ENCODE measurements at regions not wholly inside any gene's neighbourhood (a gene's known extent, or its start where the extent isn't known, plus 50 kb on each side); places are given as distances from the start of the nearest gene placed in this dataset.

- H3K27me3 Mint-ChIP-seq (ENCODE audit: low read depth, unreplicated experiment) = no peaks in the 10 kb centered on the region
- no peaks in the 10 kb centered on the region for H4K20me1 ChIP-seq (ENCODE audit: insufficient read depth, low read length)
- H3K27ac ChIP-seq (ENCODE audit: low read depth, low read length) = no peak overlapping the region
- no peak overlapping the region for H3K4me3 Mint-ChIP-seq (ENCODE audit: unreplicated experiment)
- H3K9me3 Mint-ChIP-seq (ENCODE audit: unreplicated experiment) = peaks cover 30% of the 10 kb centered on the region
- no peak overlapping the region for H3K4me2 ChIP-seq (ENCODE audit: low read length)
- H3K27me3 ChIP-seq (ENCODE audit: insufficient read depth, low read length) = no peaks in the 10 kb centered on the region
- no peaks in the 10 kb centered on the region for H3K4me1 ChIP-seq (ENCODE audit: insufficient read depth, low read length)
- no peaks in the 10 kb centered on the region for H3K36me3 ChIP-seq (ENCODE audit: insufficient read depth, low read length)
- no peaks in the 10 kb centered on the region for H3K4me1 Mint-ChIP-seq (ENCODE audit: low read depth, unreplicated experiment)
- DNase-seq (ENCODE audit: low read depth) (no peak), FAIRE-seq (no peak)
- no peaks in the 10 kb centered on the region for H3K36me3 Mint-ChIP-seq (ENCODE audit: low read depth, unreplicated experiment)
- no peak overlapping the region for H3K27ac Mint-ChIP-seq (ENCODE audit: unreplicated experiment)
- peaks cover 74% of the 10 kb centered on the region for H3K9me3 ChIP-seq (ENCODE audit: insufficient read depth, low read depth, low read length)
- H3K4me3 ChIP-seq (ENCODE audit: insufficient read depth, low read depth, low read length) = no peak overlapping the region
- no peak overlapping the region for H3K9ac ChIP-seq (ENCODE audit: low read length)
- no peaks in the 10 kb centered on the region for H3K79me2 ChIP-seq (ENCODE audit: insufficient read depth, low read length)
- TF ChIP-seq CTCF (IDR thresholded peaks at IDR 0.05; ENCODE audit: insufficient read depth, low read depth, low read length) = no peak
- no peak for TF ChIP-seq EZH2 (IDR thresholded peaks at IDR 0.05; ENCODE audit: insufficient read depth, low read length)
- H2AFZ ChIP-seq (ENCODE audit: low read depth, low read length) = no peak overlapping the region
These were observed 189.1 kb downstream of the GOLGA6L6 start for GRCh38 chr15:20352241-20353200.

- H3K27me3 Mint-ChIP-seq (ENCODE audit: low read depth, unreplicated experiment) = no peaks in the 10 kb centered on the region
- no peaks in the 10 kb centered on the region for H3K27me3 ChIP-seq (ENCODE audit: insufficient read depth, low read length)
- no peak overlapping the region for H3K27ac ChIP-seq (ENCODE audit: low read depth, low read length)
- no peaks in the 10 kb centered on the region for H3K4me1 Mint-ChIP-seq (ENCODE audit: low read depth, unreplicated experiment)
- TF ChIP-seq CTCF (IDR thresholded peaks at IDR 0.05; ENCODE audit: insufficient read depth, low read depth, low read length) (no peak), EZH2 (IDR thresholded peaks at IDR 0.05; ENCODE audit: insufficient read depth, low read length) (no peak)
- H3K36me3 ChIP-seq (ENCODE audit: insufficient read depth, low read length) = no peaks in the 10 kb centered on the region
- FAIRE-seq = no peak
- peaks cover 30% of the 10 kb centered on the region for H3K9me3 Mint-ChIP-seq (ENCODE audit: unreplicated experiment)
- no peak overlapping the region for H3K4me3 Mint-ChIP-seq (ENCODE audit: unreplicated experiment)
- no peak overlapping the region for H2AFZ ChIP-seq (ENCODE audit: low read depth, low read length)
- H3K9me3 ChIP-seq (ENCODE audit: insufficient read depth, low read depth, low read length) = peaks cover 67% of the 10 kb centered on the region
- no peaks in the 10 kb centered on the region for H4K20me1 ChIP-seq (ENCODE audit: insufficient read depth, low read length)
- H3K9ac ChIP-seq (ENCODE audit: low read length) = no peak overlapping the region
- no peak overlapping the region for H3K4me2 ChIP-seq (ENCODE audit: low read length)
- no peaks in the 10 kb centered on the region for H3K36me3 Mint-ChIP-seq (ENCODE audit: low read depth, unreplicated experiment)
- DNase-seq (ENCODE audit: low read depth) = no peak
- no peaks in the 10 kb centered on the region for H3K79me2 ChIP-seq (ENCODE audit: insufficient read depth, low read length)
- no peak overlapping the region for H3K4me3 ChIP-seq (ENCODE audit: insufficient read depth, low read depth, low read length)
- H3K27ac Mint-ChIP-seq (ENCODE audit: unreplicated experiment) = no peak overlapping the region
- no peaks in the 10 kb centered on the region for H3K4me1 ChIP-seq (ENCODE audit: insufficient read depth, low read length)
These were observed 190.1 kb downstream of the GOLGA6L6 start for GRCh38 chr15:20351448-20351971.
